ENCODE measurements at regions not wholly inside any gene's neighbourhood (a gene's known extent, or its start where the extent isn't known, plus 50 kb on each side); places are given as distances from the start of the nearest gene placed in this dataset.
"Not testable (repeated sequence)": the region's sequence is repeated elsewhere in the genome, so short reads cannot be mapped to it uniquely, and the experiment has no call there.

- DNase-seq: no peak
These were observed 367.4 kb downstream of the RPS6KC1 start for GRCh38 chr1:213418268-213419071.

- DNase-seq: no peak
These were observed 368.5 kb downstream of the RPS6KC1 start for GRCh38 chr1:213419401-213420030.

DNA sequence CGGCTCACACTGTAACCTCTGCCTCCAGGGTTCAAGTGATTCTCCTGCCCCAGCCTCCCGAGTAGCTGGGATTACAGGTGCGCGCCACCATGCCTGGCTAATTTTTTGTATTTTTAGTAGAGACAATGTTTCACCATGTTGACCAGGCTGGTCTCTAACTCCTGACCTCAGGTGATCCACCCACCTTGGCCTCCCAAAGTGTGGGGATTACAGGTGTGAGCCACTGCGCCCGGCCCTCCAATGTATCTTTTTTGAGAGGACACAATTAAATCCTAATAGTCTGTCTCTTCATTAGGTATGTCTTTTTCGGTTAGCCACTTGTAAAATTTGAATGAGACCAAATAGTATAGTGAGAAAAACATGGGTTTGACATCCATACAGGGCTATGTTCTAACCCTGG lies 370.1 kb downstream of the RPS6KC1 start:
- not testable (repeated sequence) for DNase-seq

DNA sequence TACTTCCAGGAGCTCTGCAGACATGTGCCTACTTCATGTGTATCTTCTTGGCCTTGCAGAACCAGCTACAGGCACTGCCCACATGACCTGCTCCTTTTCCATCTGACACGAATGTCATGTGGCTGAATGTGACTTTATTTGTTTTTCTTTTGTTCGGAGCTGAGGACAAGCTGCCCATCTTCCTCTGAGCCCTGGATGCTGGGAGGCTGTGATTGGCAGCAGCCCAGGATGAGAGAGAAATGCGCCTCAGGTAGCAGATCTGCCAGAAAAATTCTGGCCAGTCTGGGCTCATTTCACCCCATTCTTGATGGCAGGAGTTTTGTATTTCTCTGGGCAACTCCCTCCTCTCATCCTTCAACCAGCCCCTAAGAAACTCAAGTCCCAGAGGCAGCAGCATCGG lies 372.0 kb downstream of the RPS6KC1 start:
- DNase-seq: no peak

- DNase-seq: no peak
These were observed 372.6 kb downstream of the RPS6KC1 start for GRCh38 chr1:213423605-213424004.

- DNase-seq: no peak
These were observed 374.5 kb downstream of the RPS6KC1 start for GRCh38 chr1:213425376-213426030.

GRCh38 chr1:213429642-213430041 lies 378.6 kb downstream of the RPS6KC1 start:
- no peak for DNase-seq

DNA sequence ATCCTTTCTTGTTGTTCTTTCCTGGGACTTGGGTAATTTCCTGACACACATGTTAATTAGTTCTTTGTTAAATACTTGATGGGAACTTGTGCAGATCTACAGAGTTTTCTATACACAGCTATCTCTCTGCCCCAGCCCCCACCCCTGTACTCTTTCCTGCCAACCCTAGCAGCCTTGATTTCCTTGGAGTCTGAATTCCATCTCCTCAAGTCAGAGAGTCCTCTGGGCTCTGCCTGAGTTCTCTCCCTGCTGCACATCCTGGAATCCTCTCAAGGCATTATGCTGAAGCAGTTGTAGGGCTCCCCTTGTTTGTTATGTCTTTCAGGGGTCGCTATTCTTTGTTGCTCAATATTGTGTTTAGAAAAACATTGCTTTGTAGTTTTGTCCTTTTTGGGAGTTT lies 384.7 kb downstream of the RPS6KC1 start:
- no peak for DNase-seq

GRCh38 chr1:213438339-213438738 lies 387.3 kb downstream of the RPS6KC1 start:
- DNase-seq: no peak

GRCh38 chr1:213439703-213440102 lies 388.7 kb downstream of the RPS6KC1 start:
- DNase-seq: no peak

DNA sequence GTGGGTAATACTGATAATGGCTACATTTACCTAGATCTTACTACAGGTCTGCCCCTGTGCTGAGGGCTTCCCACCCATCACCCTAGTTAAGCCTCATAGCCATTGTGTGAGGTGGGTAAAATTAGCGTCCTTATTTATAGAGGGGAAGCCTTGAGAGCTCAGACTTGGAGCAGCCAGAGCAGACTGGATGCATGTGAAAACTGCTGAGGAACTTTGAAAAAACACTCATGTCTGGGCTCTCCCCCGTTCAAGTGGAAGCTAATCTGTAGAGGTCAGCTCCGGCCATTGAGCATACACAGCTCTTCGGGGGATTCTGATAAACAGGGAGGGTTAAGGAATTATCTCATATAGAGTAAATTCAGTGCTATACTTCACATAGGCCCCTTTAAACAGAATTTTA lies 389.7 kb downstream of the RPS6KC1 start:
- no peak for DNase-seq

DNA sequence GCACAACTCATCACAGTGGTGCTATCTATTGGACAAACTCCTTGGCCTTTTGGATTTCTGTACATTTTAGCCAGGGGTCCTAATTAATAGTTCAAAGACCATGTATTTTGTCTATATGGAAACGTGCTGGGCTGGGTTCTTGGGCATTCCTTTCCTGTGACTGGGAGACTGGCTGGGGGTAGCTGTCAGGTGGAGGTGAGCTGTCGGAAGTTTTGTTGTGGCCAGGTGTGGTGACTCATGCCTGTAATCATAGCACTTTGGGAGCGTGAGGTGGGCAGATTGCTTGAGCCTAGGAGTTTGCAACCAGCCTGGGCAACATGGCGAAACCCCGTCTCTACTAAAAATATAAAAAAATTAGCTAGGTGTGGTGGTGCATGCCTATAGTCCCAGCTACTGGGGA lies 392.4 kb downstream of the RPS6KC1 start:
- no peak for DNase-seq

- no peak for DNase-seq
These were observed 393.2 kb downstream of the RPS6KC1 start for GRCh38 chr1:213444224-213444623.

DNA sequence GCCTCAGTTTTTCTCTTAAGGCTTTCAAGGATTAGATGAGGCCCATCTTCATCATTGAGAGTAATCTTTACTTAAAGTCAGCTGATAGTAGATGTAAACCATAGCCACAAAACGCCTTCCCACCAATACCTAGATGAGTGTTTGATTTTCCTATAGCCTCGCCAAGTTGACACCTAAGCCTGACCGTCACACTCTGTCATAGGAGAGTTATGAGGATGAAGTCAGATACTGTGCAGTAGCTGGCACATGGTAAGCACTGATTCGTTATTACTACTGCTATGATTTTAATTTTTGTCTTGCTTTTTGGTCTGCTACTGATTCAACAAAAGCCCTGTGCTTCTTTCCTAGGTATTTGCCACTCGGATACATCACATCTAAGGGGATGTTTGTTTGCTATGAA lies 395.5 kb downstream of the RPS6KC1 start:
- DNase-seq: no peak

DNA sequence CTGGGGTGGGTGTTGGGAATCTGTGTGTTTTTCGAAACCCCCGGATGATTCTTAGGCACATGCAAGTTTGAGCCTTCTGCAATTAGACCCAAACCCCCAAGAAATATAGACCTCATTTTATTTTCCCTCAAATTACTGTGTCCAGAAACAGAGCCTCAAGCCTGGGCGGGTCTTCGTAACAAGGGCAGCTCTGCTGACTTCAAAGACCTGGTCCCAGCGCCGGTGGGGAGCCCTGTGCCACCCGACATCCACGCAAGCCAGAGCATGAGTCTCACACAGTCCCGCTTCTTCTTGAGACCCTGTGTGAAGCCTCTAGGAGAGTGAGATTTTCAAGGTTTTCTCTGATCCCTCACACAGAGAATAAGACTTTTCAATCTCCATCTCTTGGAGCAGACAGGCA lies 397.3 kb downstream of the RPS6KC1 start:
- no peak for DNase-seq

GRCh38 chr1:213448776-213449175 lies 397.7 kb downstream of the RPS6KC1 start:
- DNase-seq: no peak

- DNase-seq: no peak
These were observed 401.5 kb downstream of the RPS6KC1 start for GRCh38 chr1:213452501-213452900.

GRCh38 chr1:213457186-213457585 lies 406.1 kb downstream of the RPS6KC1 start:
- DNase-seq: no peak

DNA sequence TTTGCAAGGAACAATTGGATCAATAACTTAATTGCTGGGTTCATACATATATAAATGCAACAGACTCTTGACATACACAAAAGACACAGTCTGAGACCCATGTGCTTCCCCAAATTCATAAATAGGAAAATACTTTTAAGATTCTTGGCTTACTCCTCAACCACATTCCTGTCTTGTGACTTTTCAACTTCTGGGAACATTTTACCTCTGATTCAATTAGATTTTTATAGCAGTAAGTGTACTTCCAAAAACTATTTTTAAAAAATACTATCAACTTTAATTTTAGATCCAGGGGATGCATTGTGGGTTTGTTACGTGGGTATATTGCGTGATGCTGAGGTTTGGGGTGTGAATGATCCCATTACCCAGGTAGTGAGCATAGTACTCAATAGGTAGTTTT lies 406.7 kb downstream of the RPS6KC1 start:
- no peak for DNase-seq

DNA sequence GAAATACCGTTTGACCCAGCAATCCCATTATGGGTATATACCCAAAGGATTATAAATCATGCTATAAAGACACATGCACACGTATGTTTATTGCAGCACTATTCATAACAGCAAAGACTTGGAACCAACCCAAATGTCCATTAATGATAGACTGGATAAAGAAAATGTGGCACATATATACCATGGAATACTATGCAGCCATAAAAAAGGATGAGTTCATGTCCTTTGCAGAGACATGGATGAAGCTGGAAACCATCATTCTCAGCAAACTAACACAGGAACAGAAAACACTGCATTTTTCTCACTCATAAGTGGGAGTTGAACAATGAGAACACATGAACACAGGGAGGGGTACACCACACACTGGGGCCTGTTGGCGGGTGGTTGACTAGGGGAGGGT lies 411.3 kb downstream of the RPS6KC1 start:
- DNase-seq: not testable (repeated sequence)

DNA sequence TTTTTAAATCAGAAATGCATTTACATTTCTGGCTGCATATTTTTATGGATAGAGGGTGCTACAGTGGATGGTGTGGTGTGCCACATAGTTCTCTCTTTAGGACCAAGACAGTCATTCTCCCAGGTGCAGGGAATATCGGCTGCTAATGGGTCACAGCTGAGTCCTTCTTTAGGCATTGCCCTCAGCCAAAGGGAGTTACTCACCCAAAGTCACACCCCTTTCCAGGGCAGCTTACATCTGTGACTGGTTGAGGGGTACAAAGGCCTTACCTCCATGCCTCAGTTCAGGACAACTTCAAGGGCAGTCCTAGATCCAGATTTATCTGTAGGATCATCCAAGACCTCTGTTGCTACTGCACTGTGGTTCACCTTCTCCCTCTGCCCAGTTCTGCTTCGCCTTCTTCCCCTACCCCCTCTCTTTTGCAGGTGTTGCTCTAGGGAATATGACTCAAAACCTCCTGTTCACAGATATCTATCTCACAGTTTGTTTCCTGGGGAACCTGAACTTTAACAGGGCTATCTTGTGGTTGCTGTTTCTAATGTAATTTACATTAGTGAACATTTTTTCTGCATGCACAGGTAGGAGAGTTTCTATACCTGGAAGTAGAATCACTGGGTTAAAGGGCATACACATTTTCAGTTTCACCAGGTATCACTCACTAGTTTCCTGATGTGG lies 413.9 kb downstream of the RPS6KC1 start:
- no peak for DNase-seq

- no peak for DNase-seq
These were observed 415.5 kb downstream of the RPS6KC1 start for GRCh38 chr1:213466541-213466940.

GRCh38 chr1:213474054-213474453 lies 423.0 kb downstream of the RPS6KC1 start:
- DNase-seq: no peak

DNA sequence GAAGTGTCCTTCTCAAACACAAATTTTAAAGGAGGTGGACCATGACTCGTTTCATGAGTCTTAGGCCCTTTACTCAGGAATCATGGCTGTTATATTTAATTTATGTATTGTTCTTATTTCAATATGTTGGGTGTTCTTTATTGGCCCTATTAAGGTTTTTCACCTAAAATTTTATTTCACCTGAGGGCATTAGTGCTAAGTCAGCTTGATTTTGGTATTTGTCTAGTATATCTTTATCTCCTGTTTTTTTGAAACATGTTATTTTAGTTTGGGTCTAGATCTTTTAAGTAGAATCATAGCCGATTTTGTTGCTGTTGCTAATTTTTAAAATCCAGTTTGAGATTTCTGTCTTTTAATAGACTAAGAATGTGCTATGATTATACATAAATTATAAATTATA lies 430.4 kb downstream of the RPS6KC1 start:
- no peak for DNase-seq

Data from activated naive CD4-positive, alpha-beta T cell treated with Interleukin-2 at 50 U/mL for 16 hours (primary cell).